H54 (cell line): ENCODE measurements at regions not wholly inside any gene's neighbourhood (a gene's known extent, or its start where the extent isn't known, plus 50 kb on each side); places are given as distances from the start of the nearest gene placed in this dataset.

ENCODE experiments used
- DNase-seq: peaks from one replicate; pipeline ENCODE4 v3.0.0; 2011; ENCODE audit warnings: low spot score, mixed read lengths; ENCODE audit not compliant: insufficient read length
- FAIRE-seq: peaks from 3 replicates; lab custom pipeline; 2011; peaks lifted over from hg19 to GRCh38; lab: Jason Lieb, UNC
- POLR2A ChIP-seq: IDR thresholded peaks from 2 replicates; pipeline ENCODE4 v1.6.1; 2011; ENCODE audit warnings: low read depth, mild to moderate bottlenecking, low read length

DNA sequence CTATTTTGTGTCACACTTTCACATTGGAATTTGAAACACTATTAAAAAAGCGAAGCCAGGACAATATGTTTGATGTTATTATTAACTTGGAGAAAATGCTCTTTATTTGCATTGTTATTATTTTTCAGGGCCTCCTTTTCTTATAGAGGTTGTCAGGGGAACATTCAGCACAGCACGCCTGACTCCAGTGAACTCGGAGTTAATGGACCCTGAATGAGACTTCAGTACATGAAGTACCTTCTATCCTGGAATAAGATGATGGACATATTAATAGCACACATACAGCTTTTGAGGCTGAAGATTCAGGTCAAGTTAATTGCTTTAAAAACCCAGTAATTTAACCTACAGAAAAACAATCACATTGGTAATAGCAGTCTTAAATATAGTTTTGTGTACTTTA lies 652.9 kb downstream of the SEMA5A start:
- no peak for TF ChIP-seq POLR2A
- no peak for DNase-seq
- no peak for FAIRE-seq

DNA sequence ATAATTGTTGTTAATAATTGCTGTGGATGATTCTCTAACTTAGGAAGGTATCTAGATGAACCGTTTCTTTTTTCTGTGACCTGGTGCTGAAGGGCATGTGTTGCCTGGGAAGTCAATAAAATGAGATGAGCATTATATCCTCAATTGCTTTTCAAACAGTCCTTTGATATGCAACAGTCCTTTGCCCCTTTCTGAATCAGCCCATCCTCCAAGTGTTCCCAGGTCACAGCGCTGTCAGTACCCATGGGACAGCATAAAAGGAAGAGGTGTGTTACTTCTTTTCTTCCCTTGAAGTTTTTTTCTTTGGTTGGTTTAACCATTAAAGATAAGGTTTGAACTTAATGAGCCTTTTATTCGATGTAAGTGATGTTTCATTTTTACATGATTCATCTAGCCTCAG lies 651.8 kb downstream of the SEMA5A start:
- no peak for TF ChIP-seq POLR2A
- FAIRE-seq (no peak), DNase-seq (no peak)

DNA sequence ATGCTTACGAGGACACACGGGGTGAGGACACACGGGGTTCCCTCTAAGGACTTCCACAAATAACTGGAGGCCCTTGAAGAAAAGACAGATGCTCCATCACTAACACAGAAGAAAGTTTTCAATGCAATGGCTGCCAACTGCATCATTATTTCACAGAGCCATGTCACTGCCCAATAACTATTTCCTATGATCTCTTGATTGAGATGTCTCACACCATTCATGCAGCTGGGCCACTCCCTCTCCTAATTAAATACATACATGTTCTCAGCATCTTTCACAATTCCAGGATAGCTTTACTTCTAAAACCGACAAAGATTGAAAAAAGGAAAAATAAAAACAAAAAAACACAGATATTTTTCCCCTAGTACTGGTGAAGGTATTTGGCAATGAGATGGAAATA lies 650.8 kb downstream of the SEMA5A start:
- DNase-seq = no peak
- FAIRE-seq = no peak
- no peak for TF ChIP-seq POLR2A

DNA sequence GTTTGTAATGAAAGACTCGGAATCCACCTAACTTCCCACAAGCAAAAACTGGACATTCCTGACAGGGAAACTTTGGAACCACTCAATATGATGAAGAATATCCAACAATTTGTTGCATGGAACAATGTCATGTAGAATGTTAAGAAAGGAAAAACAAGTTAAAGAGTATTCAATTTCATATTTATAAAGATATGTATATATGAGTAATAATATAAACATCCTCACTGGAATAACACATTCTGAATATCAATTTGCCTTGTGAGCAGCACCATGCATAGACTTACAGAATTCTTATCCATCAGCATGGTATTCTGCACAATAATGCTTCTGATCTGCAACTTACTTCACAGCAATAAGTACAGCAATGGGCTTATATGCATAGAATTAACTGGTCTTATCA lies 650.3 kb downstream of the SEMA5A start:
- DNase-seq = no peak

DNA sequence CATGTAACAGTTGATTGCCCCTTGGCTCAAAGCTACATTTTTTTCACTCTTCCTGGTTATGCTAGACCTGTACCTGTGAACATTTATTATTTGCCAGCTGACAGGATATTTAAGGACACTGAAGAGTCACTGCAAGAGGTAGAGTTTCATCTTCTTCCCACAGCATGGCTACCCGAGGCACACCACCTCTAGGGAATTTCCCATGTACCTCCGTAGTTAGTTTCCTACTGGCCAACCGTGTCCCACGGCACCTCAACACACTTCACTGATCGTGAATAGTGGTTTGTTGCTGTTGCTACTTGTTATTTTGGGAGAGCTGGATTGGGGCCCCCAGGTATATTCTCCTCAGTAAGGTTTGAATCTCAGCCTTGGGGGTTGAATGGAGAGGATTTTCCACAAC lies 648.6 kb downstream of the SEMA5A start:
- FAIRE-seq (no peak), DNase-seq (no peak)
- no peak for TF ChIP-seq POLR2A

More for the DNA sequence above, 650.3 kb downstream of the SEMA5A start:
- no peak for TF ChIP-seq POLR2A
- FAIRE-seq = peak; percentile 50

DNA sequence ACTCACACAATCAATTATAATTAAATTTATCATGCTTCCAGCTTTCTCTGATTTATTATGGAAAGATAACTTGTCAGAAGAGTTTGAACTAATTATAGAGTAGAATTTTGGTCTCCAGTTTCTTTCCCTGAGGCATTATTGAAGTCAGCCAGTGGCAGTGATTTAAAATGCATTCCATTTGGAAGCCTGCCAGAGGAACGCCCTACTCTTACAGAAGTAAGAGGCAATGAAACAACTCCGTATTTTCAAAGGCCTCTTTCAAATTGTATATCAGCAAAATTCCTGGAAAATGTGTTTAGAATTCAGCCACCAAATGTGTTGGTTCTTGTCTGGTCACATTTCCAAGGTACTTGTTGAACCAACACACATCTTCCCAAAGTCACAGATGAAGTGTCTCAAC lies 640.9 kb downstream of the SEMA5A start:
- FAIRE-seq (no peak), DNase-seq (no peak)
- no peak for TF ChIP-seq POLR2A

DNA sequence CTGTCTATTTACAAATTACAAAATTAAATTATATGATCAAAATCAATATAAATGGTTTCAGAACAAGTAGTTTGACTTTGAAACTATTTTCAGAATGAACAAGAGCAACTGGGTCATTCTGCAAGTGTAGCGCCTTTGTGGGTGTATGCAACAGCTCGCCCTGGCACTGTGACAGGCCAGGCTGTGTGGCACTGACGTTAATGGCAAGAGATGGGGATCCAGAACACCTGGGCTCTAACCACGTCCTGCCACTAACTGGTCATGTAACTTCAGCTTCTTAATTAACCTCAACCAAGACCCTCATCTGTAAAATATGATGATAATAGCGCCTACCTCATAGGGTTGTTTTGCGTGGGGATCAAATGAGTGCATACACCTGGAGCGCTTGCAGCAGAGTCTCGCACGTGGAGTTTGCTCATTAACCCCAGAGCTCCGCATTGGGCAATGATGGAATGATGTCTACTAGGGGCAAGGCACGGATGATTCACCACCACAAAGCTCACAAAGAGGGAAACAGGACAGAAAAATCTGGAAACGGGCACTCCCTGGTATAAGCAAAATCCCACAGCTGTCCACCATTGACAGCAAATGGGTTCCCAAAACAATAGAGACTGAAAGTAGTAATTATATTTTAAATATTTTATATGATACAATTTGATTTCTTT lies 639.4 kb downstream of the SEMA5A start:
- DNase-seq (peak; percentile 8), FAIRE-seq (peak; percentile 64)
- no peak for TF ChIP-seq POLR2A

DNA sequence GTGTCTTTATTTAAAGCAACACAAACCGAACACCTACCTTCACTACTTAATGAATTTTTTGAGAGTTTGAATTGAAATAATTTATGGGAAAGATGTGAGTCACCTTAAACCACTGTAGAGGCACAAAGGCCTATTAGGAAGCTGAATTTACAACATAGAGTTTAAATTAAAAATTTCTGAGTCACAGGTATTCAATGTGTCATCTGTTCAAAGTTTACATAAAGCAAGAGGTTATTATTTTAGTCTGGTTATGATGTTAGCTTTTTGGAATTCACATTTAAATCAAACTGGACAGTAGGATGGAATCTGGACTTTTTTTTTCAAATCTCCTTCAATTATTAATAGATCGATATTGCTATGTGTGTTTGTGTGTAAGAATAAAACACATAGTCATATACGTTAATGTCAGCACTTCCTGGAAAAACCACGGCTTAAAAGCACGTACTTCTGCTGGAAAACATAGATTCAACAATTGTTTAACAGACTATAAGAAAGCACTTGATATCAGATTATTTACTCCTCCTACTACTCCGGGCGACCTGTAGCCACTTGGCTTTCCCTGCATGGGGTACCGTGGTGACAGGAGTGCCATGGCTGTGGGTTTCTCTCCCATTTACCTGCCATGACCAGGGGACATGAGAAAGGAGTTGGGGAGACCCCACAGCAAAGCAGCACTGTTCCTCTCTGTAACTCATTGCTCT lies 638.6 kb downstream of the SEMA5A start:
- no peak for TF ChIP-seq POLR2A
- peak; percentile 12 for DNase-seq
- peak; percentile 69 for FAIRE-seq

DNA sequence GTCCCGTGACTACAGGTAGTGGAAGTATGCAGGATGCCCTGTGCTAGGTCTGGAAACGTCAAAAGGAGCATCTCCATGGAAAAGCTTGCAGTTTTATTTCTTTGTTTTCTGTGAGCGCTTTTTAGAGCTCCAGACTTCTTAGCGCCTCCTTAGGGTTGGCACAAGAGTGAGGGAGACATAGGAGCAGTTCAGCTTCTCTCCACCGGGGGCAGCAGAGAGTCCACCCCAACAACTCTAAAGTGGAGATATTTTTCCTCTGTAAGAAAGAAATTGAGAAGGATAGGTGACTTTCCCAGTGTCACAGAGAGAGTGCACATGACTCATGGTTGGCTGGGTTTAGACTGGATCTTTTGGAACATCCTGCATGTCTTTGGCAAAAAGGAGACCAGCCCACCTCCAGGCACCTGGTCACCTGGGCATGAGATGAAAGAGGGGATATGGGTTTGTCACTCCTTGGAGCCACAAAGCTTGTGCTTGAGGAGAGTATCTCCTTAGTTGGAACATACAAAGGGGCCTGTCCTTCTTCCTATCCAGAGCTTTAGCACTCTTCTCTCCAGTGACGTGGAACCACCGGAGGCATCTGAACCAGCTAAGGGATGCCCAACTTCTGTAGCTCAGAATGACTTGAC lies 637.7 kb downstream of the SEMA5A start:
- no peak for TF ChIP-seq POLR2A
- peak; percentile 44 for DNase-seq
- FAIRE-seq = peak; percentile 88

DNA sequence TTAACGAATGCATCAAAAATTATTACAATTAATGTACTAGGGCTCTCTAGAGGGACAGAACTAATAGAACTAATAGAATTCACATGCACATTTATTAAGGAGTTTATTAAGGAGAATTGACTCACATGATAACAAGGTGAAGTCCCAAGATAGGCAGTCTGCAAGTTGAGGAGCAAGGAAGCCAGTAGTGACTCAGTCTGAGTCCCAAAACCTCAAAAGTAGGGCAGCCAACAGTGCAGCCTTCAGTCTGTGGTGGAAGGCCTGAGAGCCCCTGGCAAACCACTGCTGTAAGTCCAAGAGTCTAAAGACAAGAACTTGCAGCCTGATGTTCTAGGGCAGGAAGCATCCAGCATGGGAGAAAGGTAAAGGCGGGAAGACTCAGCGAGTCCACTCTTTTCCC lies 633.8 kb downstream of the SEMA5A start:
- peak; percentile 83 for FAIRE-seq
- TF ChIP-seq POLR2A = no peak

DNA sequence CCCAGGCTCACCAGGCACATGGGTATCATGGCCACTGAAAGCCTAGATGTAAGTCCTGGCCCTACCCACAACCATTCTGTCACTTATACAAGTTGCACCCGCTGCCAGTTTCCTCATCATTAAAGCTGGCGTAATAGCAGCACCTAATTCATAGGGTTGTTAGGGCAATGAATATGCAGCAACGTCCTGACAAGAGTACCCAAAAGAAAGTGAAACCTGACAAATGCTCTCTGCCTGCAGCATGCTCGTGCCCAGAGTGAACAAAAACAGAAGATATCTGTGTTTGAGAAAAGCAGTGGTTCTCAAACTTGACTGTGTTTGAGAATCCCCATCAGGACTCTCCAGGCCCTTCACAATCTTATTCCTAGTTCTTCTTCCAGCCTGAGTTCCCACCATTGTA lies 632.4 kb downstream of the SEMA5A start:
- no peak for DNase-seq
- no peak for FAIRE-seq
- no peak for TF ChIP-seq POLR2A

More for the DNA sequence above, 633.8 kb downstream of the SEMA5A start:
- no peak for DNase-seq

DNA sequence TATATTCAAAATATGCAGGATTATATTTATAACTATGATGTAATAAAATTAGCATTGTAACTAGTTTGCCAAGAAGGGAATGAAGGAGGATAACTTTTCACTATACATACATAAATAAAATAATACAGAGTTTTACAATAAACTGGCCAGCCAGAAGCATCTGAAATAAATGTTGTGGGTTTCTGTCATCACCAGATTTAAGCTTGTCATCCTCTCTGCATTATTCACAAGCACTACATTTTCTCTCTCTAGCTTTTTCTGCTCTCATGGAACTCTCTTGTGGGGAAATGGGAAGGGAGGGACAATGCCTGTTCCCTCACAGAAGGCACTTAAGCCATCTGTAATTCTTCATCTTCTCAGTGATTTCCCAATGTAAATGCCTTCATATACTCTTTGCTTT lies 626.8 kb downstream of the SEMA5A start:
- no peak for DNase-seq
- FAIRE-seq = no peak
- TF ChIP-seq POLR2A = no peak

DNA sequence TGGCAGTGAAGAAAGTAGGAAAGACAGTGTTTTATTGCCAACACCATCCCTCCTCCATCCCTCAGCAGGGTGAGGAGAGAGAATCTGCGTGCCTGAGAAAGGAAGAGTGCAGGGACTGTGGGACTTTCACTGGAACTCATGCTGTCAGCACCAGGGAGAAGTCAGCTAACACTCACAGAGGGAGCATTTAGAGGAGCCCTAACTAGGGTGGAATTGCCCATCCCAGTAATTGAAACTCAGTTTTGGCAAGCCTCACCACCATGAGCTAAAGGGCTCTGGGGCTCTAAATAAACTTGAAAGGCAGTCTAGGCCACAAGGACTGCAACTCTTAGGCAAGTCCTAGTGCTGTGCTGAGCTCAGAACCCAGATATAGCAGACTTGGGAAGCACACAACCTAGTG lies 622.3 kb downstream of the SEMA5A start:
- no peak for FAIRE-seq
- TF ChIP-seq POLR2A = no peak
- no peak for DNase-seq

DNA sequence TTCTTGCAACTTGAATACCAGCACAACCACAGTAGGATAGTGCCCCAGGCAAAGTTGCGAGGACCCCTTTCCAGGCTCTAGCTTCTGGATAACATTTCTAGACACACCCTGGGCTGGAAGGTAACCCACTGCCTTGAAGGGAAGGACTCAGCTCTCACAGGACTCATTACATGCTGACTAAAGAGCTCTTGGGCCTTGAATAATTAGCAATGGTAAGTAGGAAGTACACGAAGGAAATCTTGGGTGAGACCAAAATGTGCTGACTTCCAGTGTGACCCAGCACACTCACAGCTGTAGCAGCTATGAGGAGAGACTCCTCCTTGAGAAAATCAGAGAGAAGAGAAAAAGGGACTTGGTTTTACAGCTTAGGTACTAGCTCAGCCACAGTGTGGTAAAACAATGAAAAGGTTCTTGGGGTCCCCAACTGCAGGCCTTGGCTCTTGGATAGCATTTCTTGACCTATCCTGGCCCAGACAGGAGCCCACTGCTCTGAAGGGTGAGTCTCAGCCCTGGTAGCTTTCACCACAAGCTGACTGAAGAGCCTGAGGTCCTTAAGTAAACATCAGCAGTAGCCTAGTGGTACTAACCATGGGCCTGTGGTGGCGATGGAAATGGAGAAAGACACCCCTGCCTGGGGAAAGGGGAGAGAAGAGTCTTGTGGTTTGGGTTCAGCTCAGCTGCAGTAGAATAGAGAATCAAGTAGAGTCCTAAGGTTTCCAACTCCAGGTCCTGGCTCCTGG lies 621.7 kb downstream of the SEMA5A start:
- no peak for TF ChIP-seq POLR2A
- DNase-seq (no peak), FAIRE-seq (no peak)
